A673 (cell line): ENCODE measurements at regions not wholly inside any gene's neighbourhood (a gene's known extent, or its start where the extent isn't known, plus 50 kb on each side); places are given as distances from the start of the nearest gene placed in this dataset.

Experiments
- BruUV-seq: library from RNA; stranded (reverse); fragments of 400-500 nt; replicated peaks from 2 replicates; lab custom pipeline; 2021; lab: Mats Ljungman, UMichigan
- CTCF ChIA-PET: fragments of 300-600 bp; sonication (Branson Sonifier 250); formaldehyde crosslinking; loops from one replicate; lab custom pipeline; 2022; ENCODE audit warnings: antibody characterized with exemption; lab: Charles Lee
- POLR2A ChIA-PET: fragments of 300-600 bp; sonication (Branson Sonifier 250); formaldehyde crosslinking; loops from one replicate; lab custom pipeline; 2022; ENCODE audit warnings: antibody characterized with exemption; ENCODE audit not compliant: low non-redundant PET; lab: Charles Lee
- DNase-seq: peaks from one replicate; pipeline ENCODE4 v3.0.0-alpha.2; 2015; ENCODE audit warnings: low spot score
- H3K27ac ChIP-seq: fragments of 200-600 bp; sonication (generic); 2 replicates; pipeline ENCODE4 v1.5.1; 2016; ENCODE audit warnings: mixed run types, low read depth, mild to moderate bottlenecking, mixed read lengths, antibody characterized with exemption, low read length; ENCODE audit not compliant: poor library complexity, severe bottlenecking
- H3K27me3 ChIP-seq: fragments of 200-600 bp; sonication (generic); replicated peaks from 2 replicates; pipeline ENCODE4 v1.6.1; 2017; ENCODE audit warnings: mixed run types, low read depth, mild to moderate bottlenecking, mixed read lengths, antibody characterized with exemption, low read length; ENCODE audit not compliant: insufficient read depth, poor library complexity
- H3K36me3 ChIP-seq: fragments of 200-600 bp; sonication (generic); 2 replicates; pipeline ENCODE4 v1.6.1; 2016; ENCODE audit warnings: mixed run types, mild to moderate bottlenecking, mixed read lengths, antibody characterized with exemption, low read length; ENCODE audit not compliant: insufficient read depth, poor library complexity, severe bottlenecking
- H3K4me1 ChIP-seq: fragments of 200-600 bp; sonication (generic); 2 replicates; pipeline ENCODE4 v1.6.1; 2017; ENCODE audit warnings: mixed run types, mild to moderate bottlenecking, mixed read lengths, antibody characterized with exemption, low read length; ENCODE audit not compliant: insufficient read depth, poor library complexity, severe bottlenecking
- H3K4me3 ChIP-seq: fragments of 200-600 bp; sonication (generic); 2 replicates; pipeline ENCODE4 v1.5.1; 2016; ENCODE audit warnings: low read depth, mixed run types, mild to moderate bottlenecking, mixed read lengths, low read length; ENCODE audit not compliant: poor library complexity, severe bottlenecking
- H3K9me3 ChIP-seq: fragments of 200-600 bp; sonication (generic); 2 replicates; pipeline ENCODE4 v1.6.1; 2016; ENCODE audit warnings: mixed run types, low read depth, mild to moderate bottlenecking, mixed read lengths, antibody characterized with exemption, low read length; ENCODE audit not compliant: poor library complexity, severe bottlenecking
- CTCF ChIP-seq: fragments of 300-800, 200-600 bp; sonication (generic); conservative IDR thresholded peaks from 2 replicates; pipeline ENCODE4 v1.5.1; 2017; ENCODE audit warnings: low read depth, mild to moderate bottlenecking, antibody characterized with exemption, low read length, moderate library complexity, mixed read lengths
- EZH2 ChIP-seq: fragments of 200-600 bp; sonication (generic); IDR thresholded peaks from 2 replicates; pipeline ENCODE4 v1.6.1; 2017; ENCODE audit warnings: borderline replicate concordance, low read depth, mild to moderate bottlenecking, mixed read lengths, antibody characterized with exemption, low read length; ENCODE audit not compliant: poor library complexity, severe bottlenecking
- intact Hi-C: fragments of 100-400 bp; cut with micrococcal nuclease; formaldehyde crosslinking; loops from one replicate; pipeline ENCODE4 v1.10.0; 2022; ENCODE audit not compliant: unreplicated experiment

DNA sequence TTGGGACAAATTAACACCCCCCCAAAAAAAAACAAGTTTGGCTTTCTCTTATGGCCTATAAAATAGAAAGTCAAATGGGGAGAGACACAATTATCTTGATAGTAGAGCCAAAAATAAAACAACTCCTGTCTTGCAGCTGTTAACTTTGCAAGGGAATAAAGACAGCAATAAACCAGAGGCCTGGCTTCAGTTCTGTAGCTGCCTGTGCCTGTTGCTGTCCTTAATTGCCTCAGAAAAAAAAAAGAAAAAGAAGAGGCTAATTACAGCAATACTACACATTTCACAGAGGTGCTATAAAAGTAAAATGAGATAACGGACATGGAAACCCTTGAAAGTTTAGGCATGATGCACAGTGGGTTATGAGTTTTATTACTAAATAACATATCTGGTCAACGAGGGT lies 170.7 kb upstream of the IRX1 start:
- CTCF ChIA-PET: no interaction called here
- Histone ChIP-seq H3K27me3 (no peaks in the 10 kb centered on the region), H3K9me3 (peaks cover 66% of the 10 kb centered on the region), H3K4me1 (no peaks in the 10 kb centered on the region), H3K36me3 (no peaks in the 10 kb centered on the region), H3K4me3 (no peak overlapping the region), H3K27ac (no peak overlapping the region)
- no peak for DNase-seq
- intact Hi-C loops: no loop called here
- POLR2A ChIA-PET: no interaction called here
- BruUV-seq: no TSS peak
- TF ChIP-seq CTCF (no peak), EZH2 (no peak)

DNA sequence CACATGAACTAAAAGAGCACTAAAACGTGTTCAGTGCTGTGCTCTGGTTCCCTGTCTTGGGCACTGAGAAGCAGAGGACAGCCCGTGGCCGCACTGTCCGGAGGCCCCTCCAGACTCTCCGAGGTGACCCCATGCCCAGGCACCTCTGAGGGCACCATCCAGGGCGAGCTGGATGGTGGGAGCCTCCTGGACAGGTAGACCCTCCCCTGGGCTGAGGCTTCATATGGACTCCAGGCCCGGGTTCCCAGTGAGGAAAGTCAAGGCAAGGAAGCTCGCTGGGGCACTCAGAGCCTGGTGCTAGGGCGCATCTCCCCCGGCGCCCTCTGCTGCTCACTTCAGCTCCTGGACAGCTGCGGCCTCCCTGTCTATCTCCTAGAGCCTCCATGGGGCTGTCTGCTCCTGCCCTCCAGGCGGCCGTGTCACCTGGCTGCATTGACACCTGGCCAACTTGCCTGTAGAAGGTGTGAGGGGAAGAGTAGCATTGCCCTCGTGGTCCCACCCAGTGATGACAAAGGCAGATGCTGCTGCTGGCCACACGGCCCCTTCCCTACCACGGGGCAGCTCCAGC lies 178.2 kb upstream of the IRX1 start:
- TF ChIP-seq CTCF: no peak
- TF ChIP-seq EZH2: no peak
- DNase-seq: no peak
- H3K9me3 ChIP-seq: peaks cover 42% of the 10 kb centered on the region
- ChIA-PET CTCF (no interaction called here), POLR2A (no interaction called here)
- no peaks in the 10 kb centered on the region for H3K36me3 ChIP-seq
- intact Hi-C loops: no loop called here
- H3K4me1 ChIP-seq: no peaks in the 10 kb centered on the region
- H3K27ac ChIP-seq: no peak overlapping the region
- H3K27me3 ChIP-seq: no peaks in the 10 kb centered on the region
- H3K4me3 ChIP-seq: no peak overlapping the region
- BruUV-seq: no TSS peak

- no peak for DNase-seq
- Histone ChIP-seq H3K36me3 (no peaks in the 10 kb centered on the region), H3K4me1 (no peaks in the 10 kb centered on the region), H3K9me3 (peaks cover 46% of the 10 kb centered on the region), H3K4me3 (no peak overlapping the region), H3K27ac (no peak overlapping the region), H3K27me3 (no peaks in the 10 kb centered on the region)
- ChIA-PET POLR2A (no interaction called here), CTCF (no interaction called here)
- BruUV-seq: no TSS peak
- intact Hi-C loops: no loop called here
- TF ChIP-seq EZH2: no peak
- TF ChIP-seq CTCF: no peak
These were observed 181.3 kb upstream of the IRX1 start for GRCh38 chr5:3414371-3414770.
